Ammon's horn (tissue), 1 donor: ENCODE measurements at regions not wholly inside any gene's neighbourhood (a gene's known extent, or its start where the extent isn't known, plus 50 kb on each side); places are given as distances from the start of the nearest gene placed in this dataset.

Experiments
- DNase-seq: peaks from one replicate; pipeline ENCODE4 v3.0.0-alpha.2; 2016; ENCODE audit warnings: low spot score

GRCh38 chr6:98633886-98634285 is 200.5 kb upstream of the POU3F2 start:
- DNase-seq, result no peak

DNA sequence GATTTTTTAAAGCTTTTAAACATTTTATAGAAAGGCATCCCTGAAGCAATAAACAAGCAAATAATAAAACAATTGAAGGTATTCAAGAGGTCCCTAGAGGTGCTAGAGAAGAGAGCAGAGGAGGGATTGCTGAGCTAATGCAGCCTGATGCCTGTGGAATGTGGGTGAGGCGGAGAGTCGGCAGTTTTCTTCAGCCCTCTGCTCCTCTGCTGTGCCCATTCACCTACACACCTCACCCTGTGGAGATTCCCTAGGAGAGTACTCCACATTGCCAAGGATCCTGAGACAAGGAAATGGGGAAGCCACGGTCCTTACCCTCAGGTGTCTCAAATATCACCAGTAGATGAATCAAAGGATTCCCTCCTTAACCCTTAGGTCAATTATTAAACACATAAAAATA is 199.8 kb upstream of the POU3F2 start:
- DNase-seq, result no peak

DNA sequence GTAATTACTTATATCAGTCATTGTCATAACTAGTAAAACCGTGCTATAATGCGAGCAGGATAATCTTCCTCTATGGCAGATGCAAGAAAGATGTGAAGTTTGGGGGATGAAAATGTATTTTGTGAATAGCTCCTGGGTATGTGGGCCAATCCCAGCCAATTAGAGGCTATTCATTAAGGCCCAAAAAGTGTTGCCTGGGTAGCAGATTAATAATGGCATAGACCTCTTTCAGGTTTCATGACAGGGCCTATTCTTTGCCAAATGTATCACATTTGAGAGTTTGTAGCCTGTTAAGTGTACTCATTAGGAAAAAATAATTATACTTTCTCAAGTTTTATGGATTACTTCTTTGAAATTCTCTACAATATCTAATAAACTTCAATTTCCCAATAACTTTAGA is 199.2 kb upstream of the POU3F2 start:
- DNase-seq, result peak; percentile 33

DNA sequence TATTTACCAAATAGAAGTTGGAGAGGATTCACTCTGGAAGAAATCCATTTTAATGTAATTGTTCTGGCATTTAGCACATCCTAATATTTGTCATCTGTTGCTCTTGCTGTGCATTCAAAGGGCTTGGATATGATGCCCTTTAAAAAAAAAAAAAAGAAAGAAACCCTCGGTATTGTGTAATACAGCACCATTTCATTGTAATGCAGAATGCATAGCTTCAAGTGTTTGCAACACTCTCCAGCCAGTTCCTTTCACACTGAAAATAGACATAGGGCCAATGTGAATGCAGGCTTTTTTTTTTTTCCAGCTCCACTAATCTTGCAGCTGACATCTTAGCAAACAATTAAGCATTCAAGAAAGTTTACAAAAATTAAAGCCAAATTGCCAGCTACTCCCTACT is 197.4 kb upstream of the POU3F2 start:
- no peak for DNase-seq

DNA sequence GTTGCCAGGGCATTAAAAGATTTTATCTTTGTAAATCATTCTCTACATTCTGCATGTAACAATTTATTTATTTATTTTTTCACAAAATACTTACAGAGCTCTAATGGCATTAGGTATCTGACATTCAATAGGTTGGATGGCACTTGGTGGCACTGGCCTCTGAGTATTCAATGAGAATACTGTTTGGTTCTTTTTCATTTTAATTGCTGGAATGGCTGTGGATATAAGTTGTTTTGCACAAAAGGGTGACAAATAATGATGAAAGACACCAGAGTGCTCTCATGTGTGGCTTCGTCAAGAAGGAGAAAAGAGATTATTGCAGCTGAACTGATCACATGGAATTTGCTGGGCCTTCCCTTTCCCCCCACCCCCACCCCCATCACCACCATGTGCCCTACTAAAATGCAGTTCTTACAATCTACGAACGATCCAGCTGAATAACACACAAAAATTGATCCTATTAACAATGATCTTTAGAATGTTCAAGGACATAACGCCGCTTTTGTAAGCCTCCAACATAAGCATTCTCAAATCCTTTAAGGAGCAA is 195.2 kb upstream of the POU3F2 start:
- DNase-seq, result no peak

GRCh38 chr6:98640366-98640765 is 194.0 kb upstream of the POU3F2 start:
- DNase-seq, result no peak

GRCh38 chr6:98641949-98642719 is 192.2 kb upstream of the POU3F2 start:
- DNase-seq, result peak; percentile 69

- no peak for DNase-seq
These were observed 190.3 kb upstream of the POU3F2 start for GRCh38 chr6:98644063-98644462.

- DNase-seq, result no peak
These were observed 186.0 kb upstream of the POU3F2 start for GRCh38 chr6:98648211-98648914.

DNA sequence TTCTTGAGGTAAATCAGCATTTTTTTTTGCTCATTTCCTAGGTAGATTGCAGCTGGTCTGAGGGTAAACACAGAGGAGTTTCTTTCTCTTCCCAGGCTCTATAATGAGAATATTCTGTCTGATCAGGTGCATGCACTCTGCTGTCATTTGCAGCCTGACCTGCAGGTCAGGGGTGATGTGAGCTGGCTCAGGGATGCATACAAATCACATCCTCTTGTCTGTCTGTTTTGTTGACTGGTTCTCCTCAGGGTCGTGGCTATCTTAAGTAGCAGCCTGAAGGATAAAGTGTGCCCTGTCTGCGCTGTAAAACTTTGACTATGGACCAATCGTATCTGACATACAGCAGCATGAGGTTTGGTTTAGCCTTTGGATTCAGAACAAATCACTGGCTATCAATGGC is 183.4 kb upstream of the POU3F2 start:
- DNase-seq, result no peak

DNA sequence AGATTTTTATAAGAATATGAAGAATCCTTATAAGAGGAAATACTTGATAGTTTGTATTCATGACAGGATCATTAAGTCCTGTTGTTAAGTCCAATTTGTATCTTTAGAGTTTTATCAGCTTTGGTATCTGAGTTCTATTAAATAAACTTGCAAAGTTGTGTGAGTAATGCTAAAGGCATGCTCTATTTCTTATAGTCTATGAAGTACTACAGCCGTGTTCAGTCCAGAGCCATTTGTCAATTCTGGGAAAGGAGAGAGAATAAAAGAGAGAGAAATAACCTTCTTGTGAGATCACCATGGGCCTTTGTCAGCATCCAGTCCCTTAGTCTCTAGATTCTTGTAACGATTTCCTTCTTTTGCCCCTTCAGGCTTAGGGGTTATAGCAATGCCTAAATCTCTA is 181.2 kb upstream of the POU3F2 start:
- DNase-seq, result no peak

DNA sequence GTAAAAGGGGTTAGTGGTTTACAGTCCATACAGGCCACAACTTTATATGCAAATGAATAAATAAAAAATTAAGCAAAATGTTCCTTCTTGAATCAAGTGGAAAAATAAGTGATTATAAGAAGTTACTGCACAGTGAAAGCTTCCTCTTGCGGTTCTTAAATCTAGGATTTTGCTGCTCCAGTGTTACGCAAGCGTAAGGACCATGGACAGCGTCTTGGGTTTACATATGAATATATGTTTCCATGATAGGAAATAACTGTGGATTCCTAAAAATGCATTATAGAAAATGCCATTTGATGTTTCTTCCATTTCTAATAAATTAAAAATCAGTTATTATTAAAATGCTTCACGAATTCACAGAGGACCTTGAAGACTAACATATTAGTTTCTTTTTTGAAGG is 176.6 kb upstream of the POU3F2 start:
- no peak for DNase-seq

DNA sequence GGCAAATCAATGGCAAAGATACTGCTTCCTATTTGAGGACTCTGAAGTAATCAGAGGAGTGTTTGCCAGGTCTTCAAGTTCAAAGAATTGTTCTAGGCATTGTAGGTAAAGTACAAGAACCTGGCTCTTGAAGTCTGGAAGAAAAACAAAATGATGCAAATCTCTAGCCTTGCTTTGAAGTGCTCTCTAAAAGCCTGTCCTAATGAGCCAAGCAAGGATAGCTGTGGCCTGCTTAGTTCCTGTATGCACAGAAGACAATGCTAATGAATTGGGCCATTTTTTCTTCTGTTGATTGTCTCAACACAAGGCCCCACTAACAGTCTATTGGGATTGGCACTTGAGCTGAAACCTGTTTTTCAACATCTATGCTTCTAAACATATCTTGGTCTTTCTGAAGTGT is 165.0 kb upstream of the POU3F2 start:
- peak; percentile 8 for DNase-seq

GRCh38 chr6:98670045-98670746 is 164.2 kb upstream of the POU3F2 start:
- DNase-seq, result no peak

- DNase-seq, result peak; percentile 51
These were observed 161.5 kb upstream of the POU3F2 start for GRCh38 chr6:98672681-98673475.

GRCh38 chr6:98678481-98678880 is 155.9 kb upstream of the POU3F2 start:
- DNase-seq, result no peak

DNA sequence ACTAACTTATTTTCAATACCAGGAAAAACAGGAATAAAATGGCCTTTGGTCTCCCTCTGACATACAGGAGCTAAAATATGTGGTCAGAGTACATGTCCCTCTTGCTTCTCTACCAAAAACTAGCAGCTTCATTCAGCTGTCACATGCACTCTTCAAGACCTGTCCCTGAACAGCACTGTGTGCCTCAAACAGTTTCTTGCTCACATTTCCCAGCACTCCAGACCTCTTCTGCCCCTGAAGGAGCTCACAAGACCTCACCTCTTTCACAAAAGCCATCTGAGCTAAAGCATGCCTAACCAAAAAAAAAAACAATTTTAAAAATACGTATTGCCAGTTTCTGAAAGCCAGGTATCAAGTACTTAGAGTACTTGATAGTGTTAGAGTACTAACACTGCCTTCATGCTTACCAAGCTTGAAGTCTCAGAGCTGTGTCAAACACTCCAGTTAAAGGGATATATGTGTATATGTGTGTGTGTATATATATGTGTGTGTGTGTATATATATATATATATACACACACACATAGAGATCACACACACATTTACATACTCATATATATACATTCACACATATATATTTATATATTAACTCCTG is 148.3 kb upstream of the POU3F2 start:
- DNase-seq, result no peak

GRCh38 chr6:98687752-98688151 is 146.6 kb upstream of the POU3F2 start:
- no peak for DNase-seq

DNA sequence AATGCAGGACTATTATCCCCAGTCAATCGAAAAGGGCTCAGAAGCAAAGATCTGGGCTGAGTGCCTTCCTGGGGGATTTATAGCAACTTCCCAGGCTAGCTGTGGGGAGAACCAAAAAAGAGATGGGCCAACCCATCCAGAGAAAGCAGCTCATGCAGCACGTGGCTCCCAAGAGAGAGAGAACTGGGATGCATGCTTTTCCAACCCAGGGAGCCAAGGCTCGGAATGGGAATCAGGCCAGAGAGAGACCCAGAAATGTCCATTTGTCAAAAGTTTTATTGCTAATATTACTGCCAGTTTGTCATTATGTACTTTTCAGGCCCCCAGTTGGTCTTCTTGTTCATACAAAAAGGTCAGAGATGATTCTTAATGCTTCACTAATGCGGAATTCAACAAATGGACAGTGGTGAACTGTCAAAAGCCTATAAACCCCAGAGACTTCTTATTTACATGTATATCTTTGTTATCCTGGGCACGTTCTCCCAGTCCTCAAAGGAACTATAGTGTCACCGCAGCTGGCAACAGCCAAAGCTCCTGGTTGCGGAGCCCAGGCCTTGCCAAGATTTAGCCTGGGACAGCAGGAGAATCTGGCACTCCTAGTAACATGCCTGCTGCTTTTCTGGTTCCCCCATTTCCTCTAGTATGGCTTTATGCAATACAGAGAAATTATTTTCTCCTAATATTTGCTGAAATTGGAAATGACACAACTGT is 139.1 kb upstream of the POU3F2 start:
- DNase-seq, result peak; percentile 74

GRCh38 chr6:98711380-98711779 is 123.0 kb upstream of the POU3F2 start:
- DNase-seq, result no peak

DNA sequence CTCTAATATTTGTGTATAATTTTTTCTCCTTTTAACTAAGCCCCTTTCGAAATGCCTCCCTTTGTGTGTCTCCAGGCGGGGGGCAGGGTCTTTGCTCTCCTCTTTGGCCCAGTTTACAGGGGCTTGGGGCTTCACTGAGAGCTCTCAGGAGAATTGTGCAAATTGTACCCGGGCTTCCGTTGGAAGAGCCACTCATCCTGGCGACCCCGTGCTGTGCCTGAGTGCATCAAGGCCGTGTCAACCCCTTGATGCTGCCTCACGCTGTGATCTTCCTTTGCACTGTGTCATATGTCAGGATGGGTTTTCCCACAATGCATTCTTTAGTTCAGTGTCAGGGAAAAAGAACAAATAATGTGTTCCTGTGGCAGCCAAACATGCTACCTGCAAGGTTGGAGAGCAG is 118.0 kb upstream of the POU3F2 start:
- no peak for DNase-seq
